IPS-NIHi7 (cell line): ENCODE measurements at regions not wholly inside any gene's neighbourhood (a gene's known extent, or its start where the extent isn't known, plus 50 kb on each side); places are given as distances from the start of the nearest gene placed in this dataset.

Source experiments
- DNase-seq: peaks from one replicate; pipeline ENCODE4 v3.0.0; 2012; ENCODE audit warnings: mixed read lengths; ENCODE audit errors: extremely low spot score

DNA sequence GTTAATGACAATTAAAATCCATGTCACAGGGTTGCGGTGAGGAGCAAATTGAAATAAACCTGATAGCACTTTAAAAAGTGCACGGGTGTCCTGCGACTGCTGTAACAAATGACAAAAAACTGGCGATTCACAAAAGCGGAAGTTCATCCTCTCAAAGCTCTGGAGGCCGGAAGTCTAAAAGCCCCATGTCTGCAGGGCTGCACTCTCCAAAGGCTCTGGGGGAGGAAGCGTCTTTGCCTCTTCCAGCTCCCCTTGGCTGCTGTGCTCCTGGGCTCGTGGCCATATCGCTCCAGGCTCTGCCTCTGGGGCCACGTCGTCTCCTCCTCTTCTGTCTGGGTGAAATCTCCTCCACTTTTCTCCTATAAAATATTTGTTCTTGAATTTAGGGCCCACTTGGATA is 273.9 kb upstream of the IRX2 start:
- DNase-seq = no peak

DNA sequence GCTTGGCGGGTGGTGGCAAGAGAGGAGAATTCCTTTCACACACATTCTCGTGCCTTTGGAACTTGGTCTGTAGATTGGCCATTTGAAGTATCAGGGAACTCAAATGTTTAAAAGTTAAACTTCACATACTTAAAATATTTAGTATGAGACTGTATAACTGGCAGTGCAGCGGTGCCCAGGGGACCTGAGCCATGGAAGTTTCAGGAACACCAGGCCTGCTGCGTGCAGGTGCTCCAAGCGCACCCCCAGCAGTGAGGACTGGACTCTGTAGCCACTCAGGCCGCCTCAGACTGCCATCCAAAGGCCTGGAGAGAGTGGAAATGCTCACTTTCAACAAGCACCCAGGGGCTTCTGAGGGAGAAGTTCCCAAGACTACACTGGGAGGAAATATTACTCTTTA is 273.5 kb upstream of the IRX2 start:
- no peak for DNase-seq

DNA sequence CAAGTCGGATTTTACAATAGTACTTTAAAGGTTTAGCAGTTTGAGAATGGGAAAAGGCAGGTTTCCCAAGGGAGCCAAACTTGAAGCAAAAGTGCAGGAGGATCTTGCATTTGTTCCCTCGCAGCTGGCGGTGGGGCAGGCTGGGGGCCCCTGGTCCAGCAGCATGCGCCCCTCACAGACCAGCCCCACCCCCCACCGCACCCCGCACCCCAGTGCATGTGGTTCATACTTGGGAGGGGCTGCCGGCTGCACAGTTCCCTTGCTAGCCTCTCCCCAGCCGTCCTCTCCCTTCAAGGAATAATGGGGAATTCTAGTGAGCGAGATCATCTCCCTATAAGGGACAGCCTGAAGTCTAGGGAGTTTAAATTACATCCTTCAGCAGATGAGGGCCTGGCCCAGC is 273.1 kb upstream of the IRX2 start:
- DNase-seq = no peak

DNA sequence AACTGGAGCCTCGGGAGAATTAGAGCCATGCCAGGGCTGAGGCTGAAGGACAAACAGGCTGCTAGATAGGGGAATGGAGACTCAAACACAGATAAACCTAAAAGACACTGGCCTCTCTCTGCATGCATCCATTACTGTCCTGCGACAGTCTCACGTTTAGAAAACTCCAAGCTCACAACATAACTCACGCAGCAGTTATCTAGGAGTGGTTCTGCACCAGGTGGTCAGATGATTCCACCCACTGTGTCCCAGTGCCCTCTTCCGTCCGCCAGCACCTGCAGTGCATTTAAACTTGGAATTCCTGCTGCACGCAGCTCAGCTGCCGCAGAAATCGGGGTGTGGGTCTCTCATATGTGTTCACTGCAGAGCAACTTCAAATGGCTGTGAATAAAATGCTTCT is 272.6 kb upstream of the IRX2 start:
- DNase-seq = no peak

DNA sequence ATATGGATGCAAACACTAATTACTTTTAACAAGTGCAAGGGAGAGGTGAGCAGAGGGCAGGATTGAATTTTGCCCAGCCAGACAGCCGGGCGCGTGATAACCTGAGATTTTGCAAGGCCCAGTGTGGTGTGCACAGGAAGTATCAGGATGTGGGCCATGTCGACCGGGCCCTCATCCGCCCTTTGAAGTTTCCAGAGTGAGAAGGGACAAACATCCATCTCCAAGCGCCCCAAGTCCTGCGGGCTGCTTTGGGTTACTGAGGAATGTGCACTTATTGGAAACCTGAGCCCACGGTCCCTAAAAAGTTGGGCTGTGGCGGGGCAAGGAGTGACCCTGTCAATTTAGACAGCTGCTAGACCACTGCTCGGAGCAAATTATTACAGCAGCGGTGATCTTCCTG is 272.2 kb upstream of the IRX2 start:
- no peak for DNase-seq

DNA sequence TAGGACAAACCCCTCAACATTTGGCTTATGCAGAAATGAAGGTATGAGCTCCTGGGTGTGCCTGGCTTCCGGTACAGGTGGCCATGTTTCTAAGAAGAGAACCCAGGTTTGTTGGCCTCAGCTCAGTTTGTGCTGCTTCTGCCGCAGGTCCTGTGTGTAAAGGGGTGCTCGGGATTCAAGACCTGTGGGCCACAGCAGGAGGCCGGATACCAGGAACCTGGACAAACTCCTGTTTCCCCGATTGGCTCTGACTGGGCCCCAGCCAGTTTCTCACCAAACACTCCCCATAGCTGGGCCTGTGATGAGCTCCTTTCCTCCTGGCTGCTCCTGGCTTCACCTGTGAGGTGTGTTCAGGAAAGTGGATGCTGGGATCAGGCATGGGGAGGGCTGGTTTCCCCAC is 271.2 kb upstream of the IRX2 start:
- DNase-seq = no peak

DNA sequence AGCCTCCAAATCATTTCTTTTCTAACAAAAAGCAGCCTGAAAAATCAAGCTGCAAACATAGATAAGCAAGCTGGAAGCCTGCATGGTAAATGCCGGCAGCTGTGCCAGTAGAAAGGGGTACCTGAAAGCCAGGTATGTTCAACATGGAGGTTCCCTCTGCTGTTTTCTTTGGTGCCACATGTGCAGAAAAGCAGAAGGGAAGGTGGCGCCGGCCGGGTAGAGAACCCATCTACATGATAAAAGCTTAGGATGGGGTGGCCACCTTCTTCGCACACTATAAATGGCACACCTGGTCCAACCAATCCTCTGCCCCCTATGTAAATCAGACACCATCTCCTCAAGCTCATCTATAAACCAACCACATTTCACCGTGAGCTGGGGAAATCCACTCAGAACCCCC is 268.9 kb upstream of the IRX2 start:
- no peak for DNase-seq

DNA sequence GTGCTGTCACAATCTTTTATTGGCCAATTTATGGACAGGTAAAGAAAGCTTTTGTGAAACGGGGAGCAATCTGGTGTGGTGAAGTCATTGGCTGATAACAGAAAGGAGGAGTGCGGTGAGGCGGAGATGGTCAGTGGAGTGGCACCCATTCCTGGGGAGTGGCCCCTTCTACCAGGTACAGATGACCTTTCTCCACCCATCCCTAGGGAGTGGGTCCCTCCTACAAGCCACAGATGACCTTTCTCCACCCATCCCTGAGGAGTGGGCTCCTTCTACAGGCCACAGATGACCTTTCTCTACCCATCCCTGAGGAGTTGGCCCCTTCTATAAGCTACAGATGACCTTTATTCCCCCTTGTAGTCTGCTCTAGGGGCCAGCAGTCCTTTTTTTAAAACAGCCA is 267.6 kb upstream of the IRX2 start:
- no peak for DNase-seq

DNA sequence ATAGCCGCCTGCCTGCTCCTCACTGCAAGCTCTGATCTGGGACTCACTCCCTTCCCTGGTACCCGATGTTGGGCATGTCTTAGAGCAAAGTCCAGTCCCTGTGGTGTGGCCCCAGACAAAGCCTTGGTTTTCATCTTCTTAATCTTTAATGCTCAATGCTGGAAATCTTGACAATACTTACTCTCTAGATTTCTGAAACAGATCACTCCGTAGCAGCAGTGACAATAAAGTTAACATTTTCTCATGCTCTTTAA is 260.2 kb upstream of the IRX2 start:
- DNase-seq = no peak

DNA sequence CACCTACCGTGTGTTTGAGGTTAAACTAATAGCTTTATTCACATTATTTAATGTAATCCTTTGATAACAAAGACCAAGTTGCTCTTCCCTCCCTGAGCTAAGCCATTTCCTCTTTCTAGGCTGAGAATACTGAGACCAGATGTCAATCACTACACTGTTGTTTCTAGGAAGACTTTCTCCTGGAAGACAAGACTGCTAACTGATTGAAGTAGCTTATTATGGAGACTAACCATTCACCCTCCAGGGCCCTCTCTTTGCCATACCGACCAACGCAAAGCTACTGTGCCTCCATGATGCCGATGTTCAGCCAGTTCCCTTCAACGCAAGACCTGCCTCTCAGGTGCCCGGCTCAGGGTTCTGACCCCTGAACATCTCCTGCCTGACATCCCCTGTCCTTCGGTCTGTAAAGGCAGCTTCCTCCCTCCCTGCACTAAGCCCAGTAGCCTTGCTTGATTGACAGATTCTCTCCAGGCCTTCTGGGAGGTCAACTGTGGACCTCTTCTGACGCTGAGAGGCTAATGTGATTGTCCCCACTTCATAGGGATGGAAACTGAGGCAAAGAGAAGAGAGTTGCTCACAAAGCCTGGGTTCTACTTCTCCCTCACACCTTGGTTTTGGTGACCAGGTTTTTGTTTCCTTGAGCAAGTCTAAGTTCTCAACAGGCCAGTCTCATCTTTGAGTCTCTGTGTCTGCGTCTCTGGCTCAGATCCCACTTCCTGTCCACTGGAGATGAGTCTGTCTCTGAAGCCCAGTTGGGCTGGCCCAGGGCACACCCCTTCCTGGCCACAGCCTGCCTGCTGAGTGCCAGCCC is 259.7 kb upstream of the IRX2 start:
- no peak for DNase-seq

DNA sequence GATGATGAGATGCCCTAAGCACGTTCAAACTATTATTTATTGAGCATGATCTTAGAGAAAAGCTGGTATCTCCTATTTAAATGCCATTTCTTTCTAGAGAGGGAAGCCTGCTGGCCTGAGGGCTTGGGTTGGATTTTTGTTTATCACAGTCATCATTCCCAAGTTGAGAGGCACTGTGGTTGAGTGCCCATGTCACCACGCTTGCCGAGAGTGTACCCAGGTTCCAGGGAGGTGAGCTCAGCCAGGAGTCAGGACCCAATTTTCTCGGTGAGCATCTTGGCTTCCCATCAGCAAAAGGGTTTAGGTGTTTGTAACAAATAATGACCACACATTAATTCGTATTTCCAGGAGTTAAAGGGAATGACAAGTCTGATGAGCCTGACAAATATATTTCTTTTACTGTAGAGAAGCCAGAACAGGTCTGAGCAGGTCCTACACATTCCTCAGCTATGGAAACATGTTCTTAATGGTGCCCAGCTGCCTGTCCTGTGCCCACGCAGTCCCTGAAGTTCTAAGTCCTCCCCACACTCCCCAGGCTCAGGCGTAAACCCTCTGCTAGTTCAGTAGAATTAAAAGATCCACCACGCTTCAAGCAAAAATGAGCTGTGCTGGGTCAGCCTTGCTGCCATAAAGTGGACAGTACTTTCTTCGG is 258.9 kb upstream of the IRX2 start:
- no peak for DNase-seq

DNA sequence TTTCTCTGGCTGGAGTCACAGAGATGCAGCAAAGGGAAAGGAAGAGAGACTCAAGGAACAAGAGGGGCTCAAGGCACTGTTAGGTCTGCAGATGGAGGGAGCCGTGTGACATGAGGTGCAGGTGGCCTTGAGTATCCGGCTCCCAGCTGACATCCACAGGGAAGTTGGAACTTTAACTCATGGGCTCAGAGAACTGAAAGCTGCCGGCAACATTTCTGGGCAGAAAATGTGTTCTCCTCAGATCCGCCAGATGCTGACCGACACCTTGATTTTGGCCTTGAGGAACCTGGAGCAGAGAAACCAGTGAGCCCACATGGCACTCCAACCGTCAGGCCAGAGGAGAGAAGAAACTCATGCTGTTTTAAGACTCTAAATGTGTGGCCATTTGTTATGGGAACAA is 258.1 kb upstream of the IRX2 start:
- DNase-seq = no peak

DNA sequence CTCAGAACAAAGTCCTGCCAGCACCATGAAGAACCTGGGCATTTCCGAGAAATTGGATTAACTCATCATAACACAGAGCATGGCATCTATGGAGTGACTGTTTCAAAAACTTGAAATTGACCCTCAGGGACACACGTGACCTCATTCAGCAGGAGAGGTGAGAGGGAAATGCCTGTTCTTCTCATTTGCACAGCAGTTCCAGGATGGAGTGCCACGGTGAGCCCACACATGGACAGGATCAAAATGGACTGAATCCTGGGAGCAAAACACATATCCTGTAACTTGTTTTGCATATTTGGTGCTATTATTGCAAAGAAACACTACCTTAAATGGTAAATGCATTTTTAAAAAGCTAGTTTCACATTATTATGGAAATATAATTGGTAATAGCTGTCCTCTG is 256.1 kb upstream of the IRX2 start:
- DNase-seq = no peak

DNA sequence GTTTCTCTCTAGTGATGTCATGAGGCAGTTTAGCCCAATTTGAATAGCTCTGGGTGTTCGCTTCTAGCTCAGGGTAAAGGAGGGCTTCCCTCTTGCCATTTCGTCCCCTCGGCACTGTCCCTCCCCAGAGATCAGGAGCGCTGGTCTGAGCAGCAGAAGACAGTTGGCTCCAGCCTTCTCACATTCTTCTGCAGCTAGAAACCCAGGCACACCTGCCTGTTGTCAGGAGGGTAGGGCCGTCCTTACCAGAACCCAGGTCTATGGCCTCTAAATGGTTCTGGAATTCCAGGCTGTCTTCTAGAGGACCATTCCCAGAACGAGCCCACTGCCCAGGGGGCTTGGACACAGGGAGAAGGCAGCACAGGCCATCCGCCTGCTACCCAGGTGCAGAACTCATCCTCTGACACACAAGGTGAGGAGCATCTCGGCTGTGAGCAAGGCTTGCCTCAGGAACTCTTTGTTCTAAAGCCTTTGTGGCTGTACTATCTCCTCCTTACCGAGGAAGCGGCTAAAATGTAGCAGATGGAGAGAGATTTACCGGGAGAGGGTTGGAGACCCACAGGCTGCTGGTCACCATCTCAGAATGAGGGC is 255.6 kb upstream of the IRX2 start:
- no peak for DNase-seq

DNA sequence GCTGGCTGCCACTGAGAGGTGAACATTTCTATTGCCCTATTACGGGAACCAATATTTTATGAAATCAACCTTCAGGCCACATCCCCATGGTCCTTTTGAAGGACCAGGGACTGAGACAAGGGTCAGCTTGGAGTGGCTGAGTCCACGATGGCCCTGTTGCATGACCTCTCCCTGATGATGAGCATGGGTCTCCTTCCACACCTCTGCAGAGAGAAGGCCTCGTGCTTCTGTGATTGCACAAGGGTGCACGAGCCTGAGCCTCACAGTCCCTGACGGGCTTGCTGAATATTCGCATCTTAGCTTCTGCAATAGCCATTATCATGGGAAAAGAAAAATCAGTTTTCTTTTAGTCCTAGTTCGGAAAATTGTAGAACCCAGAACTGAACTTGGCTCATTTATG is 255.0 kb upstream of the IRX2 start:
- no peak for DNase-seq

DNA sequence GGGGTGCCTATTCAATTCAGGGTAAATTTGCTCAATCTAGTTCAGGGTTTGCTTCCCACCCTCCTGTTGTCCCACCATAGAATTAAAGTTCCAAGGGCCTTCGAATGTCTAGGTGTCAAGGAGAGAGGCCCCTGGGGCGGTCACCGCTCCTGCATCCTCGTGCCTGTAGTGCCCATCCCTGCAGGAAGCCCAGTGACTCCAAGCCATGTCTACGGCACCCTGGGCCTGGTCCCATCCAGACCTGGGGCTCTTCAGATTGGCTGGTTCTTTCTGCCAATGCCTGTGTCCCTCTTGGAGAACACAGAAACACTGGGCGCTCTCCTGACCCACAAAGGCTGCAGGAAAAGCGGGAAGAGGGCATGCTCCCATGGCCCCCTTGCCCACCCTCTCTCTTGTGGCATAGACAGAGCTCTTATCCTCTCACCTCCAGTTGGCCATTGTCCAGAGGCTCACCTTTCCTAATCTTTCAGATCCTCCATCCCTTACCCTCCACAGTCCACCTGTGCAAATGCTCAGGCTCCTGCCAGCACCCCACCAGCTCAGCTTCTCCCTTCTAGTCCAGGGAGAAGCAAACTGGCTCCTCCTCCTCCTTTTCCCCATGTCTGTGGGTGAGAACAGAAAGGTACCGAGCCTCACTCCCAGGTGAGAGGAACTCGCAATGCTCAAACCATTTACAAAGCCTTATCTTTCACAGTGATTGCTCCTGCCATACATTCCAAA is 253.0 kb upstream of the IRX2 start:
- DNase-seq = no peak

DNA sequence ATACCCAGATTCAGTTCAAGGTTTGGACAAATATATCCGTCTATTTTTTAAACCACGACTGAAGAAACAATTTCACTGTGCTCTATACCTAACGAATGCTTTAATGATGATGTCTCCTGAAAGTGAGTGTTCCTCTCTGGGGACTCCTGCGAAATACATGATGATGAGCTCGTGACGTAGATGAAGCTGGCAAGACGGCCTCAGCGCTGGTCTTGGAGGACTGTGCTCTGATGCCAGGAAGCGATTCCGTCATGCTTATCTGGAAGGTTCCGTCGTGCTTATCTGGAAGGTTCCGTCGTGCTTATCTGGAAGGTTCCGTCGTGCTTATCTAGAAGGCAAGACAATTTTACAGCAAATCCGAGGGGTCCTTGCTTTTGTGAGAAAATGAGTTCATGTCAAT is 250.8 kb upstream of the IRX2 start:
- no peak for DNase-seq

DNA sequence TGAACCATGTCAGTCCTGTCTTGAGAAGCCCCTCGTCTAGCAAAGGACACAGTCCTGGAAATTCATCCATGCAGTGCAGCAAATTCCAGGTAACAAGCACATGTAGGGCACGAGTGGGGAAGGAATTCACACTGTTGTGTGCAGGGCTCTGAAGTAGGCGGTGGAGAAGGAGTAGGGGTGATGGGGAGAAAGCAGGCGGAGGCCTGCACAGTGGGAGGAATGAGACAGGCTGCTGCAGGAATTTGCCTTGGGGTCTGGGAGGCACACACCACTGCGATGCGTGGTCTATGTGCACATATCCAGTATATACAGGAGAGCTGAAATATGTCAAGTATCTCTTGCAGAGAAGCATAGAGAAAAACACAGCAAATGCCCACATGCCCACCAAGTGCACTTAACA is 249.2 kb upstream of the IRX2 start:
- DNase-seq = no peak

DNA sequence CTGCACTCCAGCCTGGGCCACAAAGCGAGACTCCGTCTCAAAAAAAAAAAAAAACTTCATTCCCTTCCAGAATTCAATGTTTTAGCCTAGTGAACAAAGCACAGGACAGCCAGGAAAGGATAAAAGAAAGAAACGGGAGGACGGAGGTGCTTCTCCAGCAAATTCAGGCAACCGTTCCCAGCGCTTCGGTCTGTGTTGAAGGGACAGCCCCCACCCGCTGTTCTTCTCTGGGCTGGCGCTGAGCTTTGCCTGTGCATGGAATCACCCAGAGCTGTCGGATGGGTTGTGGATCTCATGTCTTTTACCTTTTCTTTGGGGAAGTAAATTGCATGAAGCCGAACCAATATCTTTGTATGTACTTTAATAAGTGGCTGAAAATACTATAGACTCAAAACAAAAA is 248.4 kb upstream of the IRX2 start:
- no peak for DNase-seq

DNA sequence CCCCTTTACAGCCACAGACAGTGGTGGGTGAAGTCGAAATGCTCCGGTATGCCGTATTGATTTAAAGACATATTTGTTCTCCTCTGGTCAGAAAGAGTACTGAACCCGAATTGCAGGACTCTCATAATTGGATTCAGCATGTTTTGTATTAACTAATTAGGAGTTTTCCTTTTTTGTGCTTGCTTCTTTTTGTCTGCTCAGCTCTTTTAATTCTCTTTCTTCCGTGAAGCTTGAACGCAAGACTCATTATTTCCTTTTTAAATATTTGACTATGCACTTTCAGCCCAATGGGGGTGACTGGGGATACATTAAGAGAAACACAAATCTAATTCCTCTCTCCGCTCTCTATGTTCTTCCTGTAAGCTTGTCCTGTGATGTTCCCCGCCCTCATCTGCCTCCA is 246.6 kb upstream of the IRX2 start:
- no peak for DNase-seq

DNA sequence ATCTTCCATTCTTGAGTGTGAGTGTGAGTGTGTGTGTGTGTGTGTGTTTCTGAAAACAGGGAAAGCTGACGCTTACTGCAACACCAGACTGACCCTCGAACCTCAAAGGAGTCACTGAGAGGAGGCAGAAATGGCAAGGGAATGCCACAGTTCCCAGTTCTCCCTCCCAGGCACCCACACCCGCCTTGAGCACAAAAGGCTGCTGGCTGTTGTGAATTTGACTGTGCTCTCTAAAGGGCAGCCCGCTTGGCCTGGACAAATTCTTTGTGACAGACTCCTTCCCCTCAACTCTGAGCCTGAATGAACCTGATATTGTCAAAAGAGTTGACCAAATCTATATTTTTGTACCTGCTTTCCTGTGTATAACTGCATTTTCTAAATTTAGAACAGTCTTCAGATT is 245.7 kb upstream of the IRX2 start:
- DNase-seq = no peak

DNA sequence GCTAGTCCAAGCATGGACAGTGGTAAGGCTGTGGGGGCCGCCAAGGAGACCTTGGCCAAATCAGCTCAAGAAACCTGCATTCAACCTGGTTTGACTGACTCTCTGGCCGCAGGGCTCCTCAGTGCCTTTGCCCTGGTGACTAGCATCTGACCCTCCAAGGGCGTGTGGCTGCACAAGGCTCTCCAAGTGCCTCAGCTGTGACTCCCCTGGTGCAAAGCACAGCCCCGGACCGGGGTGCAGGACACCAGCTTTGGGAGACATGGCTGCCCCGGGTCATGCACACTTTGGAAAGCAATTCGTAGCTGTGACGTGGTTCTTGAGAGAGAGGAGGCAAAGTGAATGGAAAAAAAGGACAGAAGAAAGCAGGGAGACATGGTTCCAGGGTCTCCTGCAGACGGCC is 245.2 kb upstream of the IRX2 start:
- DNase-seq = no peak

DNA sequence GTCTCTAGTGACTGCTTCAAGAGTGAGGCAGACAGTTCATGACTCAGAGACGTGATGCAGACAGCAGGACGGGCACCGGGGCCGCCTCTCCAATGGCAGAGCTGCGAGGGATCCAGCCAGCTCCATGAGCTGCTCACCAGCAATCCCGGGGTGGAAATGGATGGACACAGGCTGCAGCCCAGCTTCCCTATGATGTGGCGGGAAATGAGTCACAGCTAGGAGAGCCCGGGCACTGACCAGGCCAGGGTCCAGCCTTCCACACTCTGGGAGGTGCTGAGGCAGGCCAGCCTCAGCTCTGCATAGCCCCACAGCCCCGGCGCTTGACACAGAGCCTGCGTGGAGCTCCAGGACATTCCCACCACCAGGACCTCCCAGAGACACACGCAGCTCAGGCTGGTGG is 244.8 kb upstream of the IRX2 start:
- no peak for DNase-seq
